ENCODE measurements at regions not wholly inside any gene's neighbourhood (a gene's known extent, or its start where the extent isn't known, plus 50 kb on each side); places are given as distances from the start of the nearest gene placed in this dataset.

- TF ChIP-seq CTCF (IDR thresholded peaks at IDR 0.05) (no peak), POLR2A (IDR thresholded peaks at IDR 0.05) (no peak), EP300 (IDR thresholded peaks at IDR 0.05) (no peak)
Observed at GRCh38 chr6:1080453-1081337, 231.2 kb upstream of the FOXQ1 start.

All from tibial nerve (tissue), 4 donors.